Posterior vena cava (tissue), 2 donors: ENCODE measurements at regions not wholly inside any gene's neighbourhood (a gene's known extent, or its start where the extent isn't known, plus 50 kb on each side); places are given as distances from the start of the nearest gene placed in this dataset.

ENCODE experiments used
- DNase-seq: peaks from one replicate; pipeline ENCODE4 v3.0.0-alpha.2; 2020; ENCODE audit warnings: low spot score
- intact Hi-C, 2 donors: fragments of 100-400 bp; cut with DNase I; formaldehyde crosslinking; loops; one replicate each; pipeline versions ENCODE4 v1.14.1 to v1.14.2; 2022 to 2023
- donor health status: DM: yes; HTN: yes; CAD: no.
- donor health status: DM: yes; HTN: yes; CAD: no.

GRCh38 chr13:70622796-70623195 is 514.5 kb upstream of the KLHL1 start:
- DNase-seq: no peak
- intact Hi-C loops: no loop called here

GRCh38 chr13:70619936-70620335 is 511.7 kb upstream of the KLHL1 start:
- no peak for DNase-seq
- intact Hi-C loops: no loop called here

GRCh38 chr13:70616847-70617246 is 508.6 kb upstream of the KLHL1 start:
- intact Hi-C loops: no loop called here
- DNase-seq: no peak

GRCh38 chr13:70613295-70613694 is 505.0 kb upstream of the KLHL1 start:
- DNase-seq: no peak
- intact Hi-C loops: no loop called here

- DNase-seq: no peak
- intact Hi-C loops: no loop called here
Measured at GRCh38 chr13:70612881-70613280, 504.6 kb upstream of the KLHL1 start.

- no peak for DNase-seq
- intact Hi-C loops: no loop called here
Measured at GRCh38 chr13:70604448-70604847, 496.2 kb upstream of the KLHL1 start.

- intact Hi-C loops: no loop called here
- DNase-seq: no peak
Measured at GRCh38 chr13:70593716-70594115, 485.5 kb upstream of the KLHL1 start.

- no peak for DNase-seq
- intact Hi-C loops: no loop called here
Measured at GRCh38 chr13:70585109-70585508, 476.9 kb upstream of the KLHL1 start.

GRCh38 chr13:70580825-70581224 is 472.6 kb upstream of the KLHL1 start:
- no peak for DNase-seq
- intact Hi-C loops: no loop called here

GRCh38 chr13:70579941-70580340 is 471.7 kb upstream of the KLHL1 start:
- intact Hi-C loops: no loop called here
- no peak for DNase-seq

- intact Hi-C loops: no loop called here
- no peak for DNase-seq
Measured at GRCh38 chr13:70571221-70571620, 463.0 kb upstream of the KLHL1 start.

- no peak for DNase-seq
- intact Hi-C loops: no loop called here
Measured at GRCh38 chr13:70568571-70568970, 460.3 kb upstream of the KLHL1 start.

- intact Hi-C loops: no loop called here
- DNase-seq: no peak
Measured at GRCh38 chr13:70544706-70545105, 436.5 kb upstream of the KLHL1 start.

GRCh38 chr13:70541451-70541850 is 433.2 kb upstream of the KLHL1 start:
- intact Hi-C loops: no loop called here
- no peak for DNase-seq

GRCh38 chr13:70534466-70534865 is 426.2 kb upstream of the KLHL1 start:
- intact Hi-C loops: no loop called here
- no peak for DNase-seq

GRCh38 chr13:70529652-70530051 is 421.4 kb upstream of the KLHL1 start:
- no peak for DNase-seq
- intact Hi-C loops: no loop called here

- intact Hi-C loops: no loop called here
- no peak for DNase-seq
Measured at GRCh38 chr13:70527599-70527998, 419.3 kb upstream of the KLHL1 start.

GRCh38 chr13:70523622-70524021 is 415.4 kb upstream of the KLHL1 start:
- DNase-seq: no peak
- intact Hi-C loops: no loop called here

GRCh38 chr13:70520275-70521036 is 412.2 kb upstream of the KLHL1 start:
- DNase-seq: no peak
- intact Hi-C loops: no loop called here

- no peak for DNase-seq
- intact Hi-C loops: no loop called here
Measured at GRCh38 chr13:70518081-70518480, 409.8 kb upstream of the KLHL1 start.

- no peak for DNase-seq
- intact Hi-C loops: no loop called here
Measured at GRCh38 chr13:70516226-70516625, 408.0 kb upstream of the KLHL1 start.
